ENCODE measurements at regions not wholly inside any gene's neighbourhood (a gene's known extent, or its start where the extent isn't known, plus 50 kb on each side); places are given as distances from the start of the nearest gene placed in this dataset.

DNA sequence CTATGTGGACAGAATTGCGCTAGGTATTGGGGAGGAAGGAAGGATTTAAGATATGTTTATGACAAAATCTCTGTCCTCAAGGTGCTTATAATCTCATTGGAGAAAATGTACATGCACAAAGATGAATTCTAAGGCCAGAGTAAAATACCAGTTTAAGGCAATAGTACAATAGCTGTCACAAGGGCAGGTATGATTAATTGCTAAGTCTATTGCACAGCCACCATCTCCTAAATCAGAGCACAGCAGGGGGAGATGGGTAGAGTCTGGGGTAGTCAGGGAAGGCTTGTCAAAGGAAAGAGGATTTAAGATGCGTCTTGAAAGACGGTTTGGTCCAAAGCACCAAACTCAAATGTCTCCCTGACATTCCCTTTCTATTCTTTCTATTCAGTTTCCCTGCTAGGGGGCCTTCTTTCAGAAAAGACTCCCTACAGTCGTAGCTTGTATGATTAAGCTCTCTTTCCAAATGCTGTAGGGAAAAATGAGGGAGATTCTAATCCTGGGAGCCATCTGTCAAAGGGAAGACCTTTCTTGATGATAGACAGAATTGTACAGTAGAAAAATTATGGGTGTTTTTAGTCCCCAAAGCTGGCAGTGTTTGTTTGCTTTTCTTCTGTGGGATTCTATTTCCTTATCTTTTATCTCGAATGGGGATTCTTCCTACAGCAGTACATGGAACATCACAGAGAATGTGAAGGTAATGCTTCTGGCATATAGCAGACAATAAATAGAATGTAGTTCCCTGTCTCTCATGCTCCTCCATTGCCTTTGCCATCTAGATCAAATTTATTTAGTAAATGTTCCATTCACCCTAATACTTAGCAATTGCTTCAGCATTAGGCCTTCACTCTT, 107.6 kb upstream of the NFIA start (continued):
- TF ChIP-seq, protein P1, sequence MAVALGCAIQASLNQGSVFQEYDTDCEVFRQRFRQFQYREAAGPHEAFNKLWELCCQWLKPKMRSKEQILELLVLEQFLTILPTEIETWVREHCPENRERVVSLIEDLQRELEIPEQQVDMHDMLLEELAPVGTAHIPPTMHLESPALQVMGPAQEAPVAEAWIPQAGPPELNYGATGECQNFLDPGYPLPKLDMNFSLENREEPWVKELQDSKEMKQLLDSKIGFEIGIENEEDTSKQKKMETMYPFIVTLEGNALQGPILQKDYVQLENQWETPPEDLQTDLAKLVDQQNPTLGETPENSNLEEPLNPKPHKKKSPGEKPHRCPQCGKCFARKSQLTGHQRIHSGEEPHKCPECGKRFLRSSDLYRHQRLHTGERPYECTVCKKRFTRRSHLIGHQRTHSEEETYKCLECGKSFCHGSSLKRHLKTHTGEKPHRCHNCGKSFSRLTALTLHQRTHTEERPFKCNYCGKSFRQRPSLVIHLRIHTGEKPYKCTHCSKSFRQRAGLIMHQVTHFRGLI (tag by site-specific recombination; IDR thresholded peaks at IDR 0.05): no peak

- CTCF ChIA-PET: interaction anchor here (0.7 to 4.1 kb wide), 4 partner anchors 70 to 616 kb away, joined by 3 to 24 read pairs (median 6); no protein-coding TSS in a partner anchor
- POLR2A ChIA-PET: no interaction called here
Observed at GRCh38 chr1:60973668-60974067, 108.7 kb upstream of the NFIA start.

More at GRCh38 chr1:60973668-60974067, 108.7 kb upstream of the NFIA start:
- Histone ChIP-seq H3K36me3 (ENCODE audit: control insufficient read depth in 2 of 2, insufficient read depth in 1 of 2, low read length in 2 of 2) (no peaks in the 10 kb centered on the region), H3K4me3 (ENCODE audit: low read depth, low read length) (no peak overlapping the region), H3K9me3 (ENCODE audit: control insufficient read depth, insufficient read depth, low read depth, low read length) (no peaks in the 10 kb centered on the region), H3K4me1 (ENCODE audit: control insufficient read depth, insufficient read depth, low read length) (peaks cover 3% of the 10 kb centered on the region), H3K27ac (ENCODE audit: extremely low read depth, low read depth, low read length) (no peak overlapping the region)
- no peak for TF ChIP-seq YY1 (tag by site-specific recombination; IDR thresholded peaks at IDR 0.05)
- TF ChIP-seq REST (tag by site-specific recombination; IDR thresholded peaks at IDR 0.05): peak; percentile 79
- no peak for TF ChIP-seq ZNF621 (tag by site-specific recombination; IDR thresholded peaks at IDR 0.05)
- no peak for TF ChIP-seq ZBTB11 (tag by site-specific recombination; conservative IDR thresholded peaks at IDR 0.05; ENCODE audit: low read depth)

Data from HEK293 (cell line).